ENCODE measurements at regions not wholly inside any gene's neighbourhood (a gene's known extent, or its start where the extent isn't known, plus 50 kb on each side); places are given as distances from the start of the nearest gene placed in this dataset.
"Not testable (repeated sequence)": the region's sequence is repeated elsewhere in the genome, so short reads cannot be mapped to it uniquely, and the experiment has no call there.

DNA sequence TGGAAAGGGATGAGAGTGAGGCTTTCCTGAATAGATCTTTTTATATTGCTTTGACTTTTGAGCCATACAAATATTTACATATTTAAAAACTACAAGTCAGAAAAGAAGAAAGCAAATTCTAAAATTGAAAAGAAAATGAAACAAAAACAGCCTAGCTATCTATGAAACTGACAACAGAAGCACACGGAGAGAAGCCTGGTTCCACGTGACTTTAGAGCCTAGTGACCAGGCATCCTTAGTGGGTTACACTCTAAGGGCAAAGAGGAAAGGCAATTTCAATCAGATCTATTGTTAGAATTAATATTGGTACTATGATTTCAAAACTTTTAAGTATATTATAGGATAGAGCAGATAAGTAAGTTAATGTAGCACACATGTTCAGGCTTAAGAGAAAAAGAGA, 185.0 kb downstream of the KLRB1 start:
- not testable (repeated sequence) for H3K27me3 ChIP-seq (ENCODE audit: control insufficient read depth, insufficient read depth, low read length); H3K9ac ChIP-seq (ENCODE audit: low read length); H3K27ac ChIP-seq (ENCODE audit: low read depth, low read length); H3K4me3 ChIP-seq (ENCODE audit: low read depth, low read length); H3K9me3 ChIP-seq (ENCODE audit: control insufficient read depth, insufficient read depth, low read depth, low read length); H3K4me1 ChIP-seq (ENCODE audit: control insufficient read depth, insufficient read depth, low read length)
- peaks cover 12% of the 10 kb centered on the region for H3K36me3 ChIP-seq (ENCODE audit: control insufficient read depth, insufficient read depth, low read length)

DNA sequence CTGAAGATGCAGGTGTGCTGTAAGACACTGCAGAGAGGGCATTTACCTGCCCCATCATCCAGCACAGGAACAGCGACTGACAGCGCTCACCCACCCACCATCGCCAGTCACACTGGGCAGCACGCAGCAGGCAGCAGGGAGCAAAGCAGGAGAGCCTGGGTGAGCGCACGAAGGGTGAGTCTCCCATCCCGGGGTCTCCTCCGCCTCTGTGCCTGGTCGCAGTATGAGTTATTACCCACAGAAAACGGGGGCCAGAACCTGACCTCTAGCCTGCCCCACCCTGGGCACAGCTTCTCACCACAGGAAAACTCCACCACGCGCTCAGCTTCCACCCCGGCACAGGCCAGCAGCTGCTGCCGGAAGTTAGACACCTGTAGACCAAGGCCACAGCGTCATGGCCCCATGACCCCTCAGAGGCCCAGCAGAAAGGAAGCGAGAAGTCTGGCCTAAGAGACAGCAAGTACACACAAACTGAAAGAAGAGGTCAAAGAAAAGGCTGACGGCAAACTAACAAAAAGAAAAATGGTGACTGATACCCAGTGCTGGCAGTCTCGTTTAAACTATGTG, 186.1 kb downstream of the KLRB1 start:
- H3K4me1 ChIP-seq (ENCODE audit: control insufficient read depth, insufficient read depth, low read length); H3K27ac ChIP-seq (ENCODE audit: low read depth, low read length); H3K9me3 ChIP-seq (ENCODE audit: control insufficient read depth, insufficient read depth, low read depth, low read length); H3K4me3 ChIP-seq (ENCODE audit: low read depth, low read length); H3K27me3 ChIP-seq (ENCODE audit: control insufficient read depth, insufficient read depth, low read length); H3K9ac ChIP-seq (ENCODE audit: low read length): not testable (repeated sequence)
- peaks cover 12% of the 10 kb centered on the region for H3K36me3 ChIP-seq (ENCODE audit: control insufficient read depth, insufficient read depth, low read length)

DNA sequence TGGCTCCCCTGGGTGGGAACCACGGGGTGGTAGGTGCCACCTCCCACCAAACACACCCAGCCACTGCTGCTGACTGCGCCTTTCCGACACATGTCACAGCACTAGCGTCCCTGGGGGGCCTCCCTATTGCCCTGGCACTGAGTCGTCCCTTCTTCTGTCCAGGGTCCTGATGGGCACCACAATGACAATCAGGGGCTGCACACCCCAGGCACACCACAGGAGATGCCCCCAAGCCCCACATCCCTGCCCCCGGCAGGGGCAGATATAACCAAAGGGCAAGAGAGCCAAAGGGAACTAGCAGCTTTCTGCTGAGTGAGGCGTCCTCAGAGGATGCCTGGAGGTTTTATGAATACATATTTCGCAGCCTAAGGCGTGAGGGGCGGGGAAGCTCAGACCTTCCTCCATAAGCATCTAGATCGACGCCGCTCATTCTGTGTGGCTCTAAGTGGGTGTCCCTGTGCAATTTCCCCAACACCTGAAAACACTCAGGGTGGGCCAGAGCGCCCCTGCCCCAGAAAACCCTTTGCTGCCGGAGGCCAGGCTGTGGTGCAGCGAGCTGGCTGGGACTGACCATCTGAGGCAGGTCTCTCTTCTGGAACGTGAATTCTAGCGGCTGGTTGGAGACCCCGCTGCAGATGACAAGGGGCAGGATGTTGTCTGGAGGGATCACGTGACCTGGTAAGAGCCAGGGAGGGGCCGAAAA, 186.7 kb downstream of the KLRB1 start:
- not testable (repeated sequence) for H3K4me1 ChIP-seq (ENCODE audit: control insufficient read depth, insufficient read depth, low read length); H3K27me3 ChIP-seq (ENCODE audit: control insufficient read depth, insufficient read depth, low read length); H3K4me3 ChIP-seq (ENCODE audit: low read depth, low read length); H3K9me3 ChIP-seq (ENCODE audit: control insufficient read depth, insufficient read depth, low read depth, low read length); H3K27ac ChIP-seq (ENCODE audit: low read depth, low read length); H3K9ac ChIP-seq (ENCODE audit: low read length)
- peaks cover 12% of the 10 kb centered on the region for H3K36me3 ChIP-seq (ENCODE audit: control insufficient read depth, insufficient read depth, low read length)

DNA sequence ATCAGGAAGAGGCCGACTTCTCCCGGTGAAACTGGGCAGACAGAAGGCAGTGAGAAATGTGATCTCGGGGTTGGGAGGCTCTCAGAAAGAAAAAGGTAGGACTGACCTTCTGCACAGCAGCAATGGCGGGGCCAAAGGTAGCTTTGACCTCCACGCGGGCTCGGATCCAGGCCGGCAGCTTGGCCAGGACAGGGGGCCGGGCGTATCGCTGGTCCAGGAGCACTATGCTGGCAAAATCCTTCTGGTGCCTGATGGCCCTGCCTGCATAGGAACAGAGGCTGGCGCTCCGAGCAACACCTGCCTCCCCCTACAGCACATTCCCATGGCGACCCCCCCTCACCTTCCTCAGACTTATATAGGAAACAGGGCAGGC, 189.1 kb downstream of the KLRB1 start:
- not testable (repeated sequence) for H3K27ac ChIP-seq (ENCODE audit: low read depth, low read length); H3K9ac ChIP-seq (ENCODE audit: low read length); H3K4me1 ChIP-seq (ENCODE audit: control insufficient read depth, insufficient read depth, low read length); H3K27me3 ChIP-seq (ENCODE audit: control insufficient read depth, insufficient read depth, low read length); H3K9me3 ChIP-seq (ENCODE audit: control insufficient read depth, insufficient read depth, low read depth, low read length); H3K36me3 ChIP-seq (ENCODE audit: control insufficient read depth, insufficient read depth, low read length); H3K4me3 ChIP-seq (ENCODE audit: low read depth, low read length)

DNA sequence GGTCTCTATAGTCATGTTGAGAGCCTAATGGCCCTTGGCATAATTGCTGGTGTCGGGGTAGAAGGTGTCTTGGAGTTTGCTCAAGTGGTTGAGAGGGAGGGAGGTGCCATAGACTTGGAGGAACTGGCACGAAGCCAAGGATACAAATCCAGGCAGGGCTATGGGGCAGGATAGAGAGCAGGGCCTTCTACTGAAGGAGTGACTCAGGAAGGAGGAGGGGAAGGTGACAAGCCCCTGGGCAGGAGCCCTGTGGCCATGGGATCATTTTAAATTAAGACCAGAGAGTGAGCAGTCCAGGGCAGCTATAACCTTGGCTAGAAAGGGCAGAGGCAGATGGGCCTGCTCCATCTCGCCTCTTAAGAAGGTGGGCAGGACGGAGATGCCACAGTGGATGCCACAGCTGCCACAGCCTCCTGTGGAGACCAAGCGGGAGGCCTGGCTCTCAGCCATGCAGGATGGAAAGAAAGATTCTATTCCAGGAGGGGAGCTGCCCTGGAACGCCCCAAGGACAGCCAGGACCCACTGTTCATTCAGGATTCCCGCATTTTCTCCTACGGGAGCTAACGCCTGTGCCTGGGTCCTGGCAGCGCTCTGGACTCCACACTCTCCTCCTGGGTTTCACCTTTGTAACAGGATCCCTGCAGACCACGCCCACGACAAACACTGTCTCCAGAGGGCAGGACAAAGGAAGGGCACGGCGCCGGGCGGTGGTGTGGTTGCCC, 189.6 kb downstream of the KLRB1 start:
- not testable (repeated sequence) for H3K9me3 ChIP-seq (ENCODE audit: control insufficient read depth, insufficient read depth, low read depth, low read length); H3K9ac ChIP-seq (ENCODE audit: low read length); H3K4me3 ChIP-seq (ENCODE audit: low read depth, low read length); H3K4me1 ChIP-seq (ENCODE audit: control insufficient read depth, insufficient read depth, low read length); H3K27ac ChIP-seq (ENCODE audit: low read depth, low read length); H3K27me3 ChIP-seq (ENCODE audit: control insufficient read depth, insufficient read depth, low read length); H3K36me3 ChIP-seq (ENCODE audit: control insufficient read depth, insufficient read depth, low read length)

DNA sequence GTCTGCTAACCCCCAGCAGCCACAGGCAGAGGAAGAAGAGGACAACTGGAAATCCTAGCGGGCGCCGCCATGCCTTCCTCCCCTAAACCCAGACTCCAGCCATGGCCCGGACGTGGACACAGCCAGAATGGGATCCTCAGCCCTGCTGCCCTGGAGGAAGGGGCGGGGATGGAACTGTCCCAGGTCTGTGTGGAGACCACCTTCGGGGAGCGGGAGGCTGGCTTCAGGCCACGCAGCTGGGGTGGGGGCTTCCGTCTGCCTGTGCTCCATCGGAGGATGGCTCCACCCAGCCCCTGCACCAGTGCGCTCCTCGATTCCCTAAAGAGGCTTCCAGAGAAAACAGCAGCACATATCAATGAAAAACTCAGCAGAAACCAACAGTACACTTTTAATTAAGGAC, 190.4 kb downstream of the KLRB1 start:
- not testable (repeated sequence) for H3K4me1 ChIP-seq (ENCODE audit: control insufficient read depth, insufficient read depth, low read length); H3K36me3 ChIP-seq (ENCODE audit: control insufficient read depth, insufficient read depth, low read length); H3K9ac ChIP-seq (ENCODE audit: low read length); H3K4me3 ChIP-seq (ENCODE audit: low read depth, low read length); H3K27me3 ChIP-seq (ENCODE audit: control insufficient read depth, insufficient read depth, low read length); H3K9me3 ChIP-seq (ENCODE audit: control insufficient read depth, insufficient read depth, low read depth, low read length); H3K27ac ChIP-seq (ENCODE audit: low read depth, low read length)

DNA sequence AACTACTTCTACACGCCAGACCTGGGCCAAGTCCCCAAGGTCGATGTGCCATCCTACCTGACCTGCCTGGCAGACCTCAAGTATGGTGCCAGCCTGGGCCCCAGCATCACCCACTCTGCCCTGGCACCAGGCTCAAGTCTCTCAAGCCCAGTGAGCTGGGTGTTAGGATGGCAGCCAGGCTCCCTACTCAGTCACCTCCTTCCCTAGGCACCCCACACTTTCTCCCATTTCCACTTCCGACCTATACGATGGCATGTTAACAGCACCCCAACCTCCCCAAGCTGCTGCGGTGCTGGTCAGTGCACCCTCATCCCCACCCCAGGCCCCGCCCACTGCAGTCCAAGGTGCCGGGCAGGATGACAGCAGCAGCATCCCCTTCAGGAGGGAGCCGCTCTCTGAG, 191.4 kb downstream of the KLRB1 start:
- H3K4me3 ChIP-seq (ENCODE audit: low read depth, low read length); H3K9me3 ChIP-seq (ENCODE audit: control insufficient read depth, insufficient read depth, low read depth, low read length); H3K27me3 ChIP-seq (ENCODE audit: control insufficient read depth, insufficient read depth, low read length); H3K4me1 ChIP-seq (ENCODE audit: control insufficient read depth, insufficient read depth, low read length); H3K9ac ChIP-seq (ENCODE audit: low read length); H3K36me3 ChIP-seq (ENCODE audit: control insufficient read depth, insufficient read depth, low read length); H3K27ac ChIP-seq (ENCODE audit: low read depth, low read length): not testable (repeated sequence)

DNA sequence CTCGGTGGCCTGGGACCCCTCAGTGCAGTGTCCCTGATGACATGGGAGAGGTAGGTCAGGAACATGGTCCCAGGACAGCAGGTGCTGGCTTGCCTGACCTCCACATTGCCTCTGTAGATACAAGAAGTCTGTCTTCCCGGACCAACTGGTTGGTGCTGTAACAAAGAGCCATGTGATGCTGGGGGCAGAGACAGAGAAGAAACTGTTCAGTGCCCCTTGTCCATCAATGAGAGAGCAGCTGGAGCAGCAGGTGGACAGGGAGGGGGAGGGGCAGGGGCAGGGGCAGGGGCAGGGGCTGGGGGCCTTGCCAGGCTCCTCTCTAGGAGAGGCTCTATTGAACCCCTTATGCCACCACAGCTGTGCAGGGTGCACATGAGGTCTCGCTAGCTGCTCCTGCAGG, 191.8 kb downstream of the KLRB1 start:
- H3K36me3 ChIP-seq (ENCODE audit: control insufficient read depth, insufficient read depth, low read length); H3K27ac ChIP-seq (ENCODE audit: low read depth, low read length); H3K4me3 ChIP-seq (ENCODE audit: low read depth, low read length); H3K4me1 ChIP-seq (ENCODE audit: control insufficient read depth, insufficient read depth, low read length); H3K9ac ChIP-seq (ENCODE audit: low read length); H3K9me3 ChIP-seq (ENCODE audit: control insufficient read depth, insufficient read depth, low read depth, low read length); H3K27me3 ChIP-seq (ENCODE audit: control insufficient read depth, insufficient read depth, low read length): not testable (repeated sequence)

DNA sequence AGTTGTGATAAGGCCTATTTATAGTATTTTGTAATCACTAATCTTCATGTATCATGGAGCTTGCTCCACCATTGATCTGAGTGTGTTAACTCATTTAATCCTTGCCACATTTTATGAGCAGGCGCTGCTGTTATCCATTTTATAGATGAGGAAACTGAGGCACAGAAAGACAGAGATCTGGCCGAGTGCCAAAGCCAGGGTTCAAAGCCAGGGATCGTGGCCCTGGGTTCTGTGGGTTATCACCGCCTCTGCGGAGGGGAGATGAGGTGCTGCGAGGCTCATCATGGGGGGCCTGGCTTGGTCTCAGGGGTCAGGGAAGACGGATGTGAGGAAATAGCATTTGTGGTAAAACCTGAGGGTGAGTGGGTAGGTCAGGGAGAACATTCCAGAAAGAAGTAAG, 193.9 kb downstream of the KLRB1 start:
- not testable (repeated sequence) for H3K36me3 ChIP-seq (ENCODE audit: control insufficient read depth, insufficient read depth, low read length); H3K4me1 ChIP-seq (ENCODE audit: control insufficient read depth, insufficient read depth, low read length); H3K27ac ChIP-seq (ENCODE audit: low read depth, low read length); H3K9ac ChIP-seq (ENCODE audit: low read length); H3K4me3 ChIP-seq (ENCODE audit: low read depth, low read length); H3K9me3 ChIP-seq (ENCODE audit: control insufficient read depth, insufficient read depth, low read depth, low read length); H3K27me3 ChIP-seq (ENCODE audit: control insufficient read depth, insufficient read depth, low read length)

DNA sequence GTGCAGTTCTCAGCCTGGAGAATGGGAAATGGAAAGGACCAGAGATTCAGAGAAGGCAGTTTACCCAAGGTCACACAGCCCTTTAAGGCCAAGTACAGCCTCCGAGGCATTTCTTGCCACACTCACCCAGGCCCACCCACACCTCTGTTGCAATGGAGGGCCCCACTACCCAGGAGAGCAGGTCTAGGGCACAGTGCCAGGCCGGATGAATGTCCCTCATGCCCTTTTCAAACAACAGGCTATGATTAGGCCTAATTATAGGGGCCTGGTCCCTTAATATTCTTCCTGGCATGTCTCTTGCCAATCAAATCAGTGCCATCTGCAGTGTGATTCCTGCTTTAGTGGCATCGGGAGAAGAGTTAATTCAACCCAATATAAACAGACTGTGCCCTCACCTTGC, 195.3 kb downstream of the KLRB1 start:
- not testable (repeated sequence) for H3K4me1 ChIP-seq (ENCODE audit: control insufficient read depth, insufficient read depth, low read length); H3K27me3 ChIP-seq (ENCODE audit: control insufficient read depth, insufficient read depth, low read length); H3K4me3 ChIP-seq (ENCODE audit: low read depth, low read length); H3K9me3 ChIP-seq (ENCODE audit: control insufficient read depth, insufficient read depth, low read depth, low read length); H3K9ac ChIP-seq (ENCODE audit: low read length); H3K27ac ChIP-seq (ENCODE audit: low read depth, low read length); H3K36me3 ChIP-seq (ENCODE audit: control insufficient read depth, insufficient read depth, low read length)

DNA sequence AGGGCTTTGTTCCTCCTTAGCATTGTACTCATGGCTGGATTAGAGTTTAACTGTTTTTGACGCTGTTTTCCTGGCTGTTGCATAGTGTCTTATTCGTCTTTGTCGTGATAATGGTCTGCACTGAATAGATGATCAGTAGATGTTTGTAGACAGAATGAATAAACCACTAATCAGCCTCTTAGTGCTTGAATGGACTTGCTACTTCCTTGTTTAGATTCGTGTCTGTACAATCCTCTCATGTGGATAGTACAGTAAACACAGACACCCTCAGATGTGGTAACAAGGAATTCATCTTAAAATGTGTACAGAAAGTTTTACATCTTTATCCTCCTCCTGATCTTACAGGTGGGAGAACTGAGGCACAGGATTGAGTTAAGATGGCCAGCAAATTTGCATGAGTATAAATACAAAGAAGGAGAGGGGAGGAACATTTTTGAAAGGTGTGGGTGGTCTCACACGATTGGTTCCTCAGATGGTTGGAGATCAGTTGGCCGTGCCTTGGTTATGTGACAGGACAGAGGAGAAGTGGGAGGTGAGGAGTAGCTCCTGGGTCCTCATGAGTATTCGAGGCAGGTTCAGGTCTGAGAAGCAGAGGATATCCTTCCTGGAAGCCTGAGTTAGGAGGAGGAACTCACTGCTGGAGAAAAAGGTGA, 196.0 kb downstream of the KLRB1 start:
- H3K9me3 ChIP-seq (ENCODE audit: control insufficient read depth, insufficient read depth, low read depth, low read length); H3K27me3 ChIP-seq (ENCODE audit: control insufficient read depth, insufficient read depth, low read length); H3K4me3 ChIP-seq (ENCODE audit: low read depth, low read length); H3K27ac ChIP-seq (ENCODE audit: low read depth, low read length); H3K36me3 ChIP-seq (ENCODE audit: control insufficient read depth, insufficient read depth, low read length); H3K4me1 ChIP-seq (ENCODE audit: control insufficient read depth, insufficient read depth, low read length); H3K9ac ChIP-seq (ENCODE audit: low read length): not testable (repeated sequence)

Data from HUES6 (cell line).